HG03175 (cell line): ENCODE measurements at regions not wholly inside any gene's neighbourhood (a gene's known extent, or its start where the extent isn't known, plus 50 kb on each side); places are given as distances from the start of the nearest gene placed in this dataset.
A peak's percentile ranks its signal among the peaks of the same experiment; 100 is the strongest.
"Not testable (repeated sequence)": the region's sequence is repeated elsewhere in the genome, so short reads cannot be mapped to it uniquely, and the experiment has no call there.

Source experiments
- ATAC-seq: cut with Tn5 transposase; IDR thresholded peaks from one replicate; pipeline ENCODE4 v1.9.1; 2021; ENCODE audit warnings: mild to moderate bottlenecking, moderate library complexity; ENCODE audit not compliant: unreplicated experiment

DNA sequence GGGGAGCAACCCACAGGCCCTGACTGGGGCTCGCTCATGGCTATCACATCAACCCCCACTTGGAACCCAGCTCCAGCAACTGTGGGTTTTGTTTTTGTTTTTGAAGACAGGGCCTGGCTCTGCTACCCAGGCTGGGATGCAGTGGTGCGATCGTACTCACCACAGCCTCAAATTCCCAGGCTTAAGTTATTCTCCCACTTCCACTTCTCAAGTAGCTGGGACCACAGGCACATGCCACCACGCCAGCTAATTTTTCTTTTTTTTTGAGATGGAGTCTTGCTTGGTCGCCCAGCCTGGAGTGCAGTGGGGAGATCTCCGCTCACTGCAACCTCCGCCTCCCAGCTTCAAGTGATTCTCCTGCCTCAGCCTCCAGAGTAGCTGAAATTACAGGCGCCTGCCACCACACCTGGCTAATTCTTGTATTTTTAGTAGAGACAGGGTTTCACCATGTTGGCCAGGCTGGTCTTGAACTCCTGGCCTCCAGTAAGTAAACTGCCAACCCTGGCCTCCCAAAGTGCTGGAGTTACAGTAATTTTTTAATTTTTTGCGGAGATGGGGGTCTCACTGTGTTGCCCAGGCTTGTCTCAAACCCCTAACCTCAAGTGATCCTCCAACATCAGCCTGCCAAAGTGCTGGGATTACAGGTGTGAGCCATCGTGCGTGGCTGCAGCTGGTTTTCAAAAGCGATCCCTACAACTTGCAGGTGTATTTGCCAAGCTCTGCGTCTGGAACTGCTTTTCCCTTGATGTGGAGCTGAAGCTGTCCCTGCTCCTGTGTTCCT is 228.7 kb downstream of the SKIDA1 start:
- no peak for ATAC-seq

DNA sequence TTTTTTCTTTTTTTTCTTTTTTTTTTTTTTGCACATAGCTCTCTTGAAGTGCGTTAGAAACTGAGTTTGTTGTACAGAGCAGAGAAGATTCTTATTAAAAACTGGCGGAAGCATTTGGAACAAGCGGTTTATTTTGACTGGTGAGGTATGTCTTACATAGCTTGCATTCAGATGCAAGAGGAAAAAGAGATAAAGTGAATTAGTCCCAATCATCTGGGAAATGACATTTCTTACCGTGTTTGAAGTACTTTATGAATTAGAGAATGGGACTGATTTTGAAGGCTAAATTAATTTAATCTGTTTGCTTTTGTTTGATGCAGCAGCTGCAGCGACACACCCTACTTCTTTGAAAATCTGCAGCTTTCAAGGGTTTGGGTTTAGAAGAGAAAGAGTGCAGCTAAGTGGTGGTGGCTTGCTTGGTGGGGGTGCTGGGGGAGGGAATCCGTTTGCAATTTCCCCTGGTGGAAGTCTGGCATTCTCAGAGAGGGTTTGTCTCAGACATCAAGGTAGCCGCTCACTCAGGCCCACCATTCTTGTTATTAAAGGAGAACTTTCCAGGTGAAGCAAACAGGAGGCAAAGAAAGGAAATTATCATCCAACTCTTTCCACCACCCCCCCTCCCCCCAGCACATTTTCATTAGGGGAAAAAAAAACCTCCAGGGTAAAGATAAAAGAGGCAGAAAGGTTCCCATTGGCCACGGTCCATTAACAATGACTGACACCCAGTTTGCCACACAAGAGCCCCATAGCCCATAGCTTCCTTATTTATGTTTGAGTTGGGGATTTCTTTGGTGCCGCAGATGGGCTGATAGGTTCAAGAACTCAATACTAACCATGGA is 231.7 kb downstream of the SKIDA1 start:
- no peak for ATAC-seq

- ATAC-seq, result no peak
Measured at GRCh38 chr10:21292763-21293517, 232.5 kb downstream of the SKIDA1 start.

DNA sequence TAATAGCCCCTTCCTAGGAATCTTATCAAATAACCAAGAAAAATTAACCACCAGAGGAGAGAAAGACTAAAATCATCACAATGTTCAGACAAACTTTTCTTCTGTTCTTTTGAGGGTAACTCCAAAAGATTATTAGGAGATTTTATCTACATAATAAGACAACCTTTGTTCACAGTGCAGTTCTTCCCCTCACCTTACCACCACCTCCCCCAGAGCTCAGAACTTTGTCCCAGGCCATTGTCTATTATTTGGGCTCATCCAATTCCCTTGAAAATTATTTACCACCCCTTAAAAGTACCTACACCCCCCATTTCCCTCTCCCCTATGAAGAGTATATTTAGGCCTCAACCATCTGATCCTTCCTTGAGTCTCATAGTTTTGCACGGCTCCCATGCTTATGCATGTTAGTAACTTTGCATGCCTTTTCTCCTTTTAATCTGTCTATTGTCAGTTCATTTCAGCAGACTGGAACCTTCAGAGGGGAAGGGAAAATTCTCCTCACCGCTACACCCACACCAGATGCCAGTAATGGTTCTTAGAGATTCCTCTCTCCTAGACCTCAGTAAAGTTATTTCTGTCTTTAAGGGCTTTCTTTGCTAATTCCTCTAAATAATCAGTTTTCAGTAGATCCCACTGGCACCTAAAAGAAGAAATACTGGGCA is 234.9 kb downstream of the SKIDA1 start:
- no peak for ATAC-seq

DNA sequence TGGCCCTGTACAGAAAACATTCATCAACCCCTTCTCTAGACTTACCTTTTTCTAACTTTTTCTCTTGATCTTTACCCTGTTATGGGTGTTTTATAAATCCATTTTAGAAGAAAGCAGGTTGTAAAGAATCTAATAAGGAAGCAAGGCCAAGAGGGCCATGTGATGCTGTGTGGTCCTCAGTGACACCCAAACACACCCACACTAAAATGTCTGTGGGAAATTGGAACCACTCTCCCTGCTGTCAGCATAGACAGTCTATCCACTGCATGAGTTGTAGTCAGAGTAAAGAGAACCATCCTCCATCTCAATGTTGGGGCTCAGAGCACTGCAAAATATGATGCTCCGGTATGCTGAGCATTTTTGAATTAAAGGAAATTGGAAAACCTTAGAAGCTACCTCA is 235.5 kb downstream of the SKIDA1 start:
- ATAC-seq, result no peak

GRCh38 chr10:21289271-21289670 is 236.2 kb downstream of the SKIDA1 start:
- ATAC-seq, result no peak

GRCh38 chr10:21285742-21286331 is 239.6 kb downstream of the SKIDA1 start:
- no peak for ATAC-seq

DNA sequence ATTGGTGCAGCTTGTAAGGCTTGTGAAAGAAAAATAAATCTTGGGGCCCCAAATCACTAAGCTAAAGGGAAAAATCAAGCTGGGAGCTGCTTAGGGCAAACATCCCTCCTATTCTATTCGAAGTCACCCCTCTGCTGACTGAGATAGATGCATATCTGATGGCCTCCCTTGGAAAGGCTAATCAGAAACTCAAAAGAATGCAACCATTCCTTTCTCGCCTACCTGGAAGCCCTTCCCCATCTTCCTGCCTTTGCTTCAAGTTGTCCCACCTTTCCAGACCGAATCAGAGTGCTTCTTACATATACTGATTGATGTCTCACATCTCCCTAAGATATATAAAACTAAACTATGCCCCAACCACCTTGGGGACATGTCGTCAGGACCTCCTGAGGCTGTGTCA is 240.3 kb downstream of the SKIDA1 start:
- ATAC-seq, result no peak

GRCh38 chr10:21284301-21284700 is 241.2 kb downstream of the SKIDA1 start:
- ATAC-seq, result no peak

DNA sequence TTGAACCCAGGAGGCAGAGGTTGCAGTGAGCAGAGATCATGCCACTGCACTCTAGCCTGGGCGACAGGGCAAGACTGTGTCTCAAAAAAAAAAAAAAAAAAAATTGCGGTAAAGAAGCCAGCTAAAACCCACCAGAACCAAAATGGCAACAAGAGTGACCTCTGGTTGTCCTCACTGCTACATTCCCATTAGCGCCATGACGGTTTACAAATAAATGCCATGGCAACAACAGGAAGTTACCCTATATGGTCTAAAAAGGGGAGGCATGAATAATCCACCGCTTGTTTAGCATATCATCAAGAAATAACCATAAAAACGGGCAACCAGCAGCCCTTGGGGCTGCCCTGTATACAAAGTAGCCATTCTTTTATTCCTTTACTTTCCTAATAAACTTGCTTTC is 242.4 kb downstream of the SKIDA1 start:
- ATAC-seq, result not testable (repeated sequence)

- no peak for ATAC-seq
Measured at GRCh38 chr10:21281765-21282484, 243.6 kb downstream of the SKIDA1 start.

GRCh38 chr10:21280971-21281572 is 244.4 kb downstream of the SKIDA1 start:
- ATAC-seq, result no peak

- ATAC-seq, result no peak
Measured at GRCh38 chr10:21280037-21280436, 245.4 kb downstream of the SKIDA1 start.

DNA sequence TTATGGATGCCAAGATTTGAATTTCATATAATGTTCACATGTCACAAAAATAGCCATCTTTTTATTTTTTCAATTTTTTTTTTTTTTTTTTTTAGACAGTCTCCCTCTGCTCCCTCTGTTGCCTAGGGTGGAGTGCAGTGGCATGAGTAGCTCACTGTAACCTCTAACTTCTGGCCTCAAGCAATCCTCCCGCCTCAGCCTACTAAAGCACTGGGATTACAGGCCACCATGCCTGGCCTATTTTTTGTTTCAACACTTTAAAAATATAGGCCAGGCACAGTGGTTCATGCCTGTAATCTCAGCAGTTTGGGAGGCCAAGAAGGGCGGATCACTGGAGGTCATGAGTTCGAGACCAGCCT is 246.3 kb downstream of the SKIDA1 start:
- ATAC-seq, result no peak

DNA sequence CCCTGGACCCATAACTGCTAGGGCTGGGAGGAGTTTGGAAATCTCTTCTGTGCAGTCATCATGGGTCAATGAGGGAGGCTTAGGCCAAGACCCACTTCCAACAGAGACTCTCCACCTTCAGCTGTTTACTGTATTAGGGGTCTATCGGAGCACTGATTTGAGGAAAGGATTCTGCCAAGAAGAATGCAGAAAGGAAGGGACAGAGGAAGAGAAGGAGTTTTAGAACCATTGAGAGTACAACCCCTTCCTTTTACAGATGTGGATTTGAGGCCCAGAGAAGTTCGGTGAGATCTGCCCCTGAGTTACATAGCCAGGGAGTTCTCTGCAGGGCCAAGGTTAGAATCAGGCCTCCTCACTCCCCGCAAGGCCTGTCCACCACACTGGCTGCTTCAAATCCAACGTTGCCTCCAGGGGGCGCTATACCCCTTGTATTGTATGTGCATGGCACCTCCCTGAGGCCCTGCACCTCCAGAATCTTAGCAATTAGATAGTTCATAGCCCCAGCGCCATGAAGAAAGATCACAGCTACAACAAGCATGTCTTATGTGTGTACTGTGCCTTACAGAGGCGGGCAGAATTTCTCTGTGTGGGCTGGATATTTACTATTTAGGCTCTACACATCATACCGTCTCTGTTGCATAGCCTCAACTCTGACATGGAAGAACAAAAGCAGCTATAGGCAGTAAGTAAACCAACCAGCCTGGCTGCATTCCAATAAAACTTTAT is 246.8 kb downstream of the SKIDA1 start:
- peak; percentile 96 for ATAC-seq

DNA sequence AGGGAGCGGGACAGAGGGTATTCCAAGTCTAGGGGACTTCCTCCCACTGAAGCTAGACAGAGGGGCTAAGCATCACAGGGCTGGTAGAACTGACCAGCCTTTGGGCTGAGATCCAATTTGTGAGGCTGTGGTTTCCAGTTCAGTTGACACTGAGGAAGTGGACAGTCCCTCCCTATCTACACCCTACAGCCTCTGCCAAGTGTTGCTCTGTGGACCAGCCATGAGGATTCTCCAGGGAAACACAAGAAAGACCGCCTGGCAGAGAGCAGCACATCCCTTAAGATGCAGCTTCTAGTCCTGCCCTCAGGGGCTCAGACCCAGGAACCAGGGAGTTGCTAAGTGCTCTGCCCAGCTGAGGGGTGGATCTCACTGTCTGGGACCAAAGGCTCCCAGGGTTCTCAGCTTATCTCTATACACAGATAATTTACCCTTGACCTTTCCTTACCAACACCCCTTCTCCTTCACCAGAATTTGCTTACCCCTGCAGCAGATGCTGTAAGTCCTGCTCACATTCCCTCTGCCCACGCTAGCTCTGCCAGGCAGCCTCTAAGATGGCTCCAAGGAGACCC is 252.0 kb downstream of the SKIDA1 start:
- ATAC-seq, result no peak

DNA sequence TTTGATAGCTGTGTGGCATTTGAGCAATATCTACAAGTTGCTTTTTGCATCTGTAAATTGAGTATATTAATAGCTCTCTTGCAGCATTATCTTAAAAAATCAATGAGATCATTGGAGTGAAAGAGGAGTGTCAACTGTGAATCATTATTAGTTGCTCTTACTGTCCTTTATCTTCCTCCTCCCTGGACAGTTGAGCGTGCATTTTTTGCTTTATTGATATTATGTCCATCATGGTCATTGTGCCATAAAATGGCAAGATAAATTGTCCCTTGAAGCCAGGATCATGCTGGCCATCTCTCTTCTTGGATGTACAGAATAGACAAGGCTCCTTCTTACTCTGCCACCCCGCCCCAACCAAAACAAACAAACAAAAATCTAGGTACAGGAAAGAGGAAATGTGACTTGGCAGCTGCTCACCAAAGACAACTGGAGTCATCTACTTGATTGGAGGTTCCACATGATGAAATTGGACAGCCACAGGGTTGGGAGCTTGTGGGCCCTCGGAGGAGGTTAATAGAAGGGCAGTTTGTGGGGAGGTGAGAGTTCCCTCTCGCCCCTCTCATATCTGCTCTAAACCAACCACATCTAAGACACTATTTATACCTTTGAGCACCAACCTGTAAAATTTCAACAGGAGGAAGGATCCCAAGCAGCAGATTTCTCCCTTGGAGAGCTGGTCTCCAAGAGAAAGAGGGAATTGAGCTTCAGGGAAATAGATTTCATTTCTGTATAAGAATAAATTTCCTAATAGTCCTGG is 252.7 kb downstream of the SKIDA1 start:
- ATAC-seq, result no peak

- ATAC-seq, result no peak
Measured at GRCh38 chr10:21270976-21271375, 254.5 kb downstream of the SKIDA1 start.
